ENCODE measurements at regions not wholly inside any gene's neighbourhood (a gene's known extent, or its start where the extent isn't known, plus 50 kb on each side); places are given as distances from the start of the nearest gene placed in this dataset.
"Not testable (repeated sequence)": the region's sequence is repeated elsewhere in the genome, so short reads cannot be mapped to it uniquely, and the experiment has no call there.

DNA sequence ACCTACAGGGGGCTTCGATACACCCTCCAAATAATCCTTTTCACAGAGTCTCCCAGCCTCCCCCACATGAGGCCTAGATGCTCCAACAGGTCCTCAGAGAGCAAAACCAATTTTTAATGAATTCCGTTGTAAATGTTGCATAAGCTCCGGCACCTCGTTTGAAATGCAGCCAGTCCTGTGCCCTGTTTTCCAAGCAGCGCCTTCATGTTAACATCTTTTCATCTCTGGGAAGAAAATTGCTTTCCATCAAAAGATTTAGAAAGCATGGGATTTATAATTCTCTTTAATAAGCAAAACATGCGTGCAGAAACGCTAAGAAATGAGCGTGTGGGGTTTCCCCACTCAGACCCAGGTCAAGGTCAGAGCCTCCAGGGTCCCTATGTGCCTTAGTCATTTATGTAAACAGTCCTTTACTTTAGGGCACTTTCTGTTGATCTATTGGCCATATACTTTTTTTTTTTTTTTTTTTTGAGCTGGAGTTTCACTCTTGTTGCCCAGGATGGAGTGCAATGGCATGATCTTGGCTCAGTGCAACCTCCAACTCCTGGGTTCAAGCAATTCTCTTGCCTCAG lies 177.5 kb upstream of the S1PR3 start:
- DNase-seq (ENCODE audit: low read depth, low spot score) = no peak

- no peak for DNase-seq (ENCODE audit: low read depth, low spot score)
Observed at GRCh38 chr9:88814577-88814976, 176.7 kb upstream of the S1PR3 start.

- no peak for DNase-seq (ENCODE audit: low read depth, low spot score)
Observed at GRCh38 chr9:88816141-88816540, 175.1 kb upstream of the S1PR3 start.

DNA sequence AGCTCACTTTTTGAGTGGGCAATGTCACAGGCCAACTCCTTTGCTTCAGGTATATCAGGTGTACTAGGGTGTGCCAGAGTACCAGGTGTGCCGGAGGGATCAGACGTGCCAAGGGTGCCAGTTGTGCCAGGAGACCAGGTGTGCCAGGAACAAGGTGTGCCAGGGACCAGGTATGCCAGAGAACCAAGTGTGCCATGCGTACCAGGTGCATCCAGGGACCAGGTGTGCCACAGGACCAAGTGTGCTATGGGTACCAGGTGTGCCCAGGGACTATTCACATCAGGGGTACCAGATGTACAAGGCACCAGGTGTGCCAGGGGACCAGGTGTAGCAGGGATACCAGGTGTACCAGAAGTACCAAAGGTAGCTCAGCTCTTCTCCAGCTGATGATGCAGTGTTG lies 174.7 kb upstream of the S1PR3 start:
- no peak for DNase-seq (ENCODE audit: low read depth, low spot score)

- DNase-seq (ENCODE audit: low read depth, low spot score) = no peak
Observed at GRCh38 chr9:88817628-88818027, 173.6 kb upstream of the S1PR3 start.

- peak; percentile 9 for DNase-seq (ENCODE audit: low read depth, low spot score)
Observed at GRCh38 chr9:88818495-88819201, 172.6 kb upstream of the S1PR3 start.

- no peak for DNase-seq (ENCODE audit: low read depth, low spot score)
Observed at GRCh38 chr9:88819476-88819875, 171.8 kb upstream of the S1PR3 start.

DNA sequence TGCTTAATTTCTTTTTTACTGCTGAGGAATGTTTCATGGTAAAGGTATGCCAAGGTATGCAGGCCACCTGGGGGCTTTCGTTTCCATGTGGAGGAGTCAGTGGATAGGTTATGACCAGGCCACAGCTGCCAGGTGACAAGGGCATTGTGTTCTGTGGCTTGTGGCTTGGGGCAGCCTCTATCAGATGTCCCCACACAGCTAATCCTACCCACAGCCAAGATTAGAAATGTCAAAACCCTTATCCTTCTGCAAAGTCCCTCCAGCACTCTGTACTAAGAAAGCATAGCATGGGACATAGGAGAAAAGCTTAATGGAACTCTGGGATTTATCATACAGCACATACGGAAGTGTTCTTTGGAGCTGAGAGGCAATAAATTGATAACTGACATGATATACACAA lies 171.2 kb upstream of the S1PR3 start:
- DNase-seq (ENCODE audit: low read depth, low spot score) = no peak

- DNase-seq (ENCODE audit: low read depth, low spot score) = no peak
Observed at GRCh38 chr9:88821033-88821745, 170.1 kb upstream of the S1PR3 start.

DNA sequence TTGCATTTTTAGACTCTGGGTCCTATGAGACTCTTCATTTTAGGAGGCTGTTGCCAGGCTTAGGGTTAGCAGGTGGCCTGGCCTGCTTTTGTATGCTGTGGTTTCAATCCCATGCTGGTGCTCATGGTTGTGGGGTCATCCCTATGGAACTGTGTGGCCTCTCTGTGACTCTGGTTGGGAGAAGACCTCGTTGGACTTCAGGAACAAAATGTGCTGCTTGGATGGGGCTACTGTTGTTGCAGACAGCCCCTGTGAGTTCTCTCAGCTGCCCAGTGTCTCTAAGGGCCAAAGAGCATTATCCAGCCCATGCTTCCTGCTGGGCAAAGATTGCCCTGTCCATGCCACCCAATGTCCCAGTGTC lies 169.5 kb upstream of the S1PR3 start:
- DNase-seq (ENCODE audit: low read depth, low spot score) = no peak

- no peak for DNase-seq (ENCODE audit: low read depth, low spot score)
Observed at GRCh38 chr9:88824711-88825110, 166.6 kb upstream of the S1PR3 start.

DNA sequence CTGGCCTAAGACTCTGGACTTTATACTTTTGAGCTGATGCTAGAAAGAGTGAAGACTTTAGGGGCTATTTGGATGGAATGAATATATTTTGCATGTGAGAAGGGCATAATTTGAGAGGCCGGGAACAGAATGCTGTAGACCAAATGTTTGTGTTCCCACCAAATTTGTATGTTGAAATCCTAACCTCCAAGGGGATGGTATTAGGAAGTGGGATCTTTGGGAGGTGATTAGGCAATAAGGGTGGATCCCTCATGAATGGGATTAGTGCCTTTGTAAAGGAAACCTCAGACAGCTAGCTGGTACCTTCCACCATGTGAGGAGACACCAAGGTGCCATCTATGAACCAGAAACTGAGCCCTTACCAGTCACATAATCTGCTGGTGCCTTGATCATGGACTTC lies 165.1 kb upstream of the S1PR3 start:
- no peak for DNase-seq (ENCODE audit: low read depth, low spot score)

GRCh38 chr9:88826771-88827181 lies 164.5 kb upstream of the S1PR3 start:
- DNase-seq (ENCODE audit: low read depth, low spot score) = no peak

GRCh38 chr9:88828018-88828417 lies 163.2 kb upstream of the S1PR3 start:
- DNase-seq (ENCODE audit: low read depth, low spot score) = no peak

DNA sequence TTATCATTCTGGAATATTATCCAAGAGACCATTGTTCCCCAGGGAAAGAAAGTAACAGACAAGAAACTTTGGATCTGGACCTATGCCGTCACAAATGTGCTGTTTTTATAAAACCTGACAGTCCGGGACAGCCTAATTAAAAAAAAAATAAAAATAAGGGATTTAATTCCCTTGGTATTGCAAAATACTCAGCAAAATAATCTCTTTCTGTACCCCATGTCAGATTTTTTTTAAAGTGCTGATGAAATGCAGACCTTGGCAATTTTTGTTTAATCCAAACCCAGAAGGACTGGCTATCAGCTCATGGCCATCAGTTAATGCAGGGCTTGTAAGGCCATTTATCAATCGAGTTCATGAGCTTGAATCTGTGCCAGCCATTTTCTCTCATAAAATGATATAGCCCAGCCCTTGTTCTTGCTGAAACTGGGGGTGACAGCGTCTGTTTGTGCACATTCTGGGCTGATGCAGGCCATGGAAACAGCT lies 162.7 kb upstream of the S1PR3 start:
- no peak for DNase-seq (ENCODE audit: low read depth, low spot score)

- DNase-seq (ENCODE audit: low read depth, low spot score) = no peak
Observed at GRCh38 chr9:88829276-88829675, 162.0 kb upstream of the S1PR3 start.

GRCh38 chr9:88831713-88832407 lies 159.4 kb upstream of the S1PR3 start:
- DNase-seq (ENCODE audit: low read depth, low spot score) = peak; percentile 23

DNA sequence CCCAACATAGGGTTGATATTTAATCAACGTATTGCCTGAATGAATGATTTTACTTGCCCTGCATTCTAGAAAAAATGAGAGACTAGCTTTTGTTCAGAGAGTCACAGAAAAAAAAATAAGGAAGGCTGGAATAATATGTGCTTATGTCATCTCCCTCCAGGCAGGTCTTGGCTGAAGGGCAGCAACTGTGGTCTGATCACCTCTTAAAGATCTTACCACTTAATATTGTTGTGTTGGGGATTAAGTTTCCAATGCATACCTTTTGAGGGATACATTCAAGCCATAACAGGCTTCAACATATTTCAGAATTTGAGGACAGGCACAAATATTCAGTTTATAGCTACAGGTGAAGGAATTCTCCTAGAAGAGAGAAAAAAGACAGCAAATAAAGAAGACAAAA lies 157.3 kb upstream of the S1PR3 start:
- DNase-seq (ENCODE audit: low read depth, low spot score) = no peak

GRCh38 chr9:88835038-88835466 lies 156.2 kb upstream of the S1PR3 start:
- no peak for DNase-seq (ENCODE audit: low read depth, low spot score)

DNA sequence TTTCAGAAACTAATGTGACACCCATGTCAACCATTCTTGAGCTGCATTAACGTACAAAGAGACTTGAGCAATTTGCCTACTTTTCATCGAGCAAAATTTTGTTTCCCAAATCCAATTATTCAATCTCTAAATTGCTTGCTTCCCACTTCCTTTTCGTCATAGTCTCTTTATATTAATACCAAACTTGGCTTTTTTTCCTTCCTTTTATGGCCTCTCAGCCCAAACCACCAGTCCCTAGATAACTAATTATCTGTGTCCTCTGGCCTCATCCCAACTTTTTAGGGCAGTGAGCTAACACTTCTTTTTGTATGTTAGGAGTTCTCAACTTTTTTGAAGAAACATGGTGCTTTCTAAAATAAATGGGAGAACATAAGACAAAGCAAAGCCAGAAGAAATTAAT lies 155.5 kb upstream of the S1PR3 start:
- DNase-seq (ENCODE audit: low read depth, low spot score) = no peak

- no peak for DNase-seq (ENCODE audit: low read depth, low spot score)
Observed at GRCh38 chr9:88837731-88838130, 153.5 kb upstream of the S1PR3 start.

DNA sequence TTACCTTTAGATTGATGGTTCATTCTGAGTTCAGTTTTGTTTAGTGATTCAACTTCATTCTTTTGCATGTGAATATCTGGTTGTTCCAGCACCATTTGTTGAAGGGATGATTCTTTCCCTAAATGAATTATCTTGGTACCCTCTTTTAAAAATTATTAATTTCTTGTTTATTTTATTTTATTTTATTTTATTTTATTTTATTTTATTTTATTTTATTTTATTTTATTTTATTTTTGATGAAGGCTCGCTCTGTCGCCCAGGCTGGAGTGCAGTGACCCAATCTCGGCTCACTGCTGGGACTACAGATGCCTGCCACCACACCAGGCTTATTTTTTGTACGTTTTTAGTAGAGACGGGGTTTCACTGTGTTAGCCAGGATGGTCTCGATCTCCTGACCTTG lies 141.4 kb upstream of the S1PR3 start:
- DNase-seq (ENCODE audit: low read depth, low spot score) = not testable (repeated sequence)

Data from iPS DF 19.7 (cell line).